HEK293 (cell line): ENCODE measurements at regions not wholly inside any gene's neighbourhood (a gene's known extent, or its start where the extent isn't known, plus 50 kb on each side); places are given as distances from the start of the nearest gene placed in this dataset.

Source experiments
- CTCF ChIA-PET: fragments of 350-600 bp; formaldehyde crosslinking; extraction: SDS; loops from one replicate; lab custom pipeline; 2021; ENCODE audit warnings: antibody characterized with exemption; lab: Yijun Ruan, JAX
- POLR2A ChIA-PET: fragments of 300-600 bp; formaldehyde crosslinking; extraction: SDS; loops from one replicate; lab custom pipeline; 2020; ENCODE audit warnings: antibody characterized with exemption, inconsistent platforms; lab: Yijun Ruan, JAX
- H3K27ac ChIP-seq: fragments of 200-500 bp; sonication (Bioruptor generic); 2 replicates; pipeline ENCODE4 v1.5.1; 2014; ENCODE audit warnings: low read depth, low read length, control low read depth, inconsistent platforms; ENCODE audit errors: extremely low read depth
- H3K36me3 ChIP-seq, 2 experiments: fragments of 200-500 bp in 1 of 2; sonication (Bioruptor generic) in 1 of 2; 1 replicate in 1 of 2; 2 replicates in 1 of 2; pipeline ENCODE4 v1.5.1; 2014 to 2017; ENCODE audit warnings: inconsistent platforms in 2 of 2, low read length in 2 of 2; ENCODE audit not compliant: control insufficient read depth in 2 of 2, insufficient read depth in 1 of 2
- H3K4me1 ChIP-seq: fragments of 200-500 bp; sonication (Bioruptor generic); 2 replicates; pipeline ENCODE4 v1.5.1; 2014; ENCODE audit warnings: mild to moderate bottlenecking, low read length, inconsistent platforms; ENCODE audit not compliant: control insufficient read depth, insufficient read depth
- H3K4me3 ChIP-seq: 2 replicates; pipeline ENCODE4 v1.5.1; 2011; ENCODE audit warnings: low read depth, mild to moderate bottlenecking, control low read depth, low read length, moderate library complexity
- H3K9me3 ChIP-seq: fragments of 200-500 bp; sonication (Bioruptor generic); 2 replicates; pipeline ENCODE4 v1.5.1; 2014; ENCODE audit warnings: low read depth, low read length, inconsistent platforms; ENCODE audit not compliant: control insufficient read depth, insufficient read depth
- KLF8 ChIP-seq: fragments of 450-650 bp; formaldehyde crosslinking; IDR thresholded peaks from 2 replicates; pipeline ENCODE4 v1.5.1; 2016; ENCODE audit warnings: missing biosample characterization, missing genetic modification characterization
- PBX3 ChIP-seq: sonication (generic); formaldehyde crosslinking; IDR thresholded peaks from 2 replicates; pipeline ENCODE4 v1.8.1; 2022; ENCODE audit warnings: mild to moderate bottlenecking, moderate library complexity, missing genetic modification reagents
- RBAK ChIP-seq: fragments of 450-650 bp; formaldehyde crosslinking; IDR thresholded peaks from 2 replicates; pipeline ENCODE4 v1.5.1; 2016; ENCODE audit warnings: missing biosample characterization, missing genetic modification characterization
- SETDB1 ChIP-seq: IDR thresholded peaks from one replicate; pipeline ENCODE4 v1.6.1; 2017; ENCODE audit warnings: mild to moderate bottlenecking, low read length, moderate library complexity, mixed read lengths; ENCODE audit not compliant: insufficient read length
- TRIM28 ChIP-seq: IDR thresholded peaks from 2 replicates; pipeline ENCODE4 v1.6.1; 2011; ENCODE audit warnings: low read length, control low read depth, borderline replicate concordance
- ZBTB1 ChIP-seq: fragments of 450-650 bp; formaldehyde crosslinking; IDR thresholded peaks from 2 replicates; pipeline ENCODE4 v1.5.1; 2016; ENCODE audit warnings: missing biosample characterization, missing genetic modification characterization
- ZBTB7A ChIP-seq: fragments of 450-650 bp; formaldehyde crosslinking; IDR thresholded peaks from 2 replicates; pipeline ENCODE4 v1.5.1; 2016; ENCODE audit warnings: low read depth, missing biosample characterization, missing genetic modification characterization
- ZNF280D ChIP-seq: fragments of 450-650 bp; formaldehyde crosslinking; IDR thresholded peaks from 2 replicates; pipeline ENCODE4 v1.5.1; 2016; ENCODE audit warnings: missing biosample characterization, missing genetic modification characterization
- ZNF302 ChIP-seq: fragments of 450-650 bp; formaldehyde crosslinking; IDR thresholded peaks from 2 replicates; pipeline ENCODE4 v1.5.1; 2016; ENCODE audit warnings: missing biosample characterization, missing genetic modification characterization, low read depth
- ZNF473 ChIP-seq: fragments of 450-650 bp; formaldehyde crosslinking; IDR thresholded peaks from 2 replicates; pipeline ENCODE4 v1.5.1; 2017; ENCODE audit warnings: missing biosample characterization, missing genetic modification characterization
- ZNF664 ChIP-seq: fragments of 450-650 bp; formaldehyde crosslinking; IDR thresholded peaks from 2 replicates; pipeline ENCODE4 v1.5.1; 2016; ENCODE audit warnings: missing biosample characterization, missing genetic modification characterization
- ZNF791 ChIP-seq: fragments of 450-650 bp; formaldehyde crosslinking; IDR thresholded peaks from 2 replicates; pipeline ENCODE4 v1.5.1; 2016; ENCODE audit warnings: missing biosample characterization, missing genetic modification characterization
- TF ChIP-seq, protein P1 (sequence below): fragments of 450-650 bp; IDR thresholded peaks from 2 replicates; pipeline ENCODE4 v1.5.1; 2018; ENCODE audit warnings: missing biosample characterization, missing genetic modification characterization
- TF ChIP-seq, protein P2 (sequence below): fragments of 450-650 bp; formaldehyde crosslinking; IDR thresholded peaks from 2 replicates; pipeline ENCODE4 v1.5.1; 2016; ENCODE audit warnings: missing biosample characterization, missing genetic modification characterization, borderline replicate concordance
- TF ChIP-seq, protein P3 (sequence below): fragments of 450-650 bp; formaldehyde crosslinking; IDR thresholded peaks from 2 replicates; pipeline ENCODE4 v1.5.1; 2016; ENCODE audit warnings: missing biosample characterization, missing genetic modification characterization

DNA sequence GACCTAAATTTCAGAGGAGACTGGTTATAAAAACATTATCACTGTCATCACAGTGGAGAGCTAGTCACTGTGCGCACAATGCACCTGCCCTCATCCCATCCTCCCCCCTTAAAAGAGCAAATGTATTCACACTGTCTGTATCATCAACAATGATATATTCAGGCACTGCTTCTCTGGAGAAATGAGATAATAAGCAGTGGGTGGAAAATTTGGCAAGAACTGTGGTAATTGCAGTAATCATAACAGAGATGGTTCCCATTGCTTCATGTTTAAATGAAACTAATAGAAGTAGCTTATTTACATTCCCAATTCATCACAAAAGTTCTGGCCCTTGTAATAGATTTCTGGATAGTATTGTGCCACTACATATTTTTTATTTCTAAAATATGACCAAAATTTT, 867.4 kb upstream of the ADGRL2 start (continued):
- TF ChIP-seq KLF8: no peak

DNA sequence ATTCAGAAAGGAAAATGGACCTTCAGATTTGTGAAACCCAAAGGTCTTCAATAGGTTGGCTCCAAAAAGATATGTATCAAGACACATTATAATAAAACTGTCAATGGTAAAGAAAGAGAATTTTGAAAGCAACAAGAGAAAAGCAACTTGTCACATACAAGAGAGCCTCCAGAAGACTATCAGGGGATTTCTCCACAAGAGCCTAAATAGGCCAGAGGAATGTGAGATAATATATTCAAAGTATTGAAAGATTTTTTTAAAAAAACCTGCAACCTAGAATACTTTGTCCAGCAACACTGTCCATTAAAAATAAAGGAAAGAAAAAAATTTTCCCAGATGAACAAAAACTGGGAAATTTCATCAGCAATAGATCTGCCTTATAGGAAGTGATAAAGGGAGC, 869.6 kb upstream of the ADGRL2 start:
- TF ChIP-seq SETDB1 (peak; percentile 97), ZNF791 (peak; percentile 92), RBAK (no peak), TRIM28 (peak; percentile 95), ZNF473 (tag by site-specific recombination) (no peak)
- TF ChIP-seq, all 188 proteins: peak for 3
- H3K4me3 ChIP-seq: no peak overlapping the region
- ChIA-PET CTCF (no interaction called here), POLR2A (no interaction called here)
- H3K9me3 ChIP-seq: no peaks in the 10 kb centered on the region
- no peaks in the 10 kb centered on the region for H3K36me3 ChIP-seq
- H3K4me1 ChIP-seq: no peaks in the 10 kb centered on the region
- no peak overlapping the region for H3K27ac ChIP-seq

DNA sequence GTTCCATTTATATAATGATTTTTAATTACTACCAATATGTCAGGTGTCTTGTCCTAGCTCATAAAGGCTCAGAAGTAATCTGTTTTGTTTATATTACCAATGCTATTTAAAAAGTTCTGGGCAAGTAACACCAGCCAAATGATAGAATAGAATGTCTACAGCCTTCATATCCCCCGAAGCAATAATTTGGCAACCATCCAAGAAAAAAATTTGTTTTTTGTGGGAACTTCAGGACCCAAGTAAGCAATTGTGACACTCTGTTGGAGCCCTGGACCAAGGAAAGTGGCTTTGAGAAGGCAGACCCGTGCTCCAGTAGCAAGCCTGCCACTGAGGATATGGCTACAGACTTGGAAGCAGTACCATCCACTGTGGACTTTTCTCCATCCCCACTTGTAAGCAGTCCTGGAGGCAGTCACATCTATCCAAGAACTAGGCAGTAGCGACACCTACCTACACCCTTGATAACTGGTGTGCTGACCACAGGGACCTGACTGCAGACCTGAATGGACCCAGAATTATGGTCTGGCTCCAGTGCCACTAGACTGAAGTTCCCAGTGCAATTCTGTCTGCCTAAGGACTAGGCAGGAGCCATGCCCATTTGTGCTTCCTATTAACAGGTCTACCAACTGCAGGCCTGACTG, 870.7 kb upstream of the ADGRL2 start:
- TF ChIP-seq, protein P1, sequence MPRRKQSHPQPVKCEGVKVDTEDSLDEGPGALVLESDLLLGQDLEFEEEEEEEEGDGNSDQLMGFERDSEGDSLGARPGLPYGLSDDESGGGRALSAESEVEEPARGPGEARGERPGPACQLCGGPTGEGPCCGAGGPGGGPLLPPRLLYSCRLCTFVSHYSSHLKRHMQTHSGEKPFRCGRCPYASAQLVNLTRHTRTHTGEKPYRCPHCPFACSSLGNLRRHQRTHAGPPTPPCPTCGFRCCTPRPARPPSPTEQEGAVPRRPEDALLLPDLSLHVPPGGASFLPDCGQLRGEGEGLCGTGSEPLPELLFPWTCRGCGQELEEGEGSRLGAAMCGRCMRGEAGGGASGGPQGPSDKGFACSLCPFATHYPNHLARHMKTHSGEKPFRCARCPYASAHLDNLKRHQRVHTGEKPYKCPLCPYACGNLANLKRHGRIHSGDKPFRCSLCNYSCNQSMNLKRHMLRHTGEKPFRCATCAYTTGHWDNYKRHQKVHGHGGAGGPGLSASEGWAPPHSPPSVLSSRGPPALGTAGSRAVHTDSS (tag by site-specific recombination): no peak
- TF ChIP-seq, protein P2, sequence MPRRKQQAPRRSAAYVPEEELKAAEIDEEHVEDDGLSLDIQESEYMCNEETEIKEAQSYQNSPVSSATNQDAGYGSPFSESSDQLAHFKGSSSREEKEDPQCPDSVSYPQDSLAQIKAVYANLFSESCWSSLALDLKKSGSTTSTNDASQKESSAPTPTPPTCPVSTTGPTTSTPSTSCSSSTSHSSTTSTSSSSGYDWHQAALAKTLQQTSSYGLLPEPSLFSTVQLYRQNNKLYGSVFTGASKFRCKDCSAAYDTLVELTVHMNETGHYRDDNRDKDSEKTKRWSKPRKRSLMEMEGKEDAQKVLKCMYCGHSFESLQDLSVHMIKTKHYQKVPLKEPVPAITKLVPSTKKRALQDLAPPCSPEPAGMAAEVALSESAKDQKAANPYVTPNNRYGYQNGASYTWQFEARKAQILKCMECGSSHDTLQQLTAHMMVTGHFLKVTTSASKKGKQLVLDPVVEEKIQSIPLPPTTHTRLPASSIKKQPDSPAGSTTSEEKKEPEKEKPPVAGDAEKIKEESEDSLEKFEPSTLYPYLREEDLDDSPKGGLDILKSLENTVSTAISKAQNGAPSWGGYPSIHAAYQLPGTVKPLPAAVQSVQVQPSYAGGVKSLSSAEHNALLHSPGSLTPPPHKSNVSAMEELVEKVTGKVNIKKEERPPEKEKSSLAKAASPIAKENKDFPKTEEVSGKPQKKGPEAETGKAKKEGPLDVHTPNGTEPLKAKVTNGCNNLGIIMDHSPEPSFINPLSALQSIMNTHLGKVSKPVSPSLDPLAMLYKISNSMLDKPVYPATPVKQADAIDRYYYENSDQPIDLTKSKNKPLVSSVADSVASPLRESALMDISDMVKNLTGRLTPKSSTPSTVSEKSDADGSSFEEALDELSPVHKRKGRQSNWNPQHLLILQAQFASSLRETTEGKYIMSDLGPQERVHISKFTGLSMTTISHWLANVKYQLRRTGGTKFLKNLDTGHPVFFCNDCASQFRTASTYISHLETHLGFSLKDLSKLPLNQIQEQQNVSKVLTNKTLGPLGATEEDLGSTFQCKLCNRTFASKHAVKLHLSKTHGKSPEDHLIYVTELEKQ (tag by site-specific recombination): no peak
- no peak for TF ChIP-seq ZNF664
- no peak for TF ChIP-seq PBX3 (CRISPR knock-in tag)
- TF ChIP-seq ZBTB7A (tag by site-specific recombination): no peak
- no peak for TF ChIP-seq ZBTB1
- no peak for TF ChIP-seq ZNF280D
- TF ChIP-seq, protein P3, sequence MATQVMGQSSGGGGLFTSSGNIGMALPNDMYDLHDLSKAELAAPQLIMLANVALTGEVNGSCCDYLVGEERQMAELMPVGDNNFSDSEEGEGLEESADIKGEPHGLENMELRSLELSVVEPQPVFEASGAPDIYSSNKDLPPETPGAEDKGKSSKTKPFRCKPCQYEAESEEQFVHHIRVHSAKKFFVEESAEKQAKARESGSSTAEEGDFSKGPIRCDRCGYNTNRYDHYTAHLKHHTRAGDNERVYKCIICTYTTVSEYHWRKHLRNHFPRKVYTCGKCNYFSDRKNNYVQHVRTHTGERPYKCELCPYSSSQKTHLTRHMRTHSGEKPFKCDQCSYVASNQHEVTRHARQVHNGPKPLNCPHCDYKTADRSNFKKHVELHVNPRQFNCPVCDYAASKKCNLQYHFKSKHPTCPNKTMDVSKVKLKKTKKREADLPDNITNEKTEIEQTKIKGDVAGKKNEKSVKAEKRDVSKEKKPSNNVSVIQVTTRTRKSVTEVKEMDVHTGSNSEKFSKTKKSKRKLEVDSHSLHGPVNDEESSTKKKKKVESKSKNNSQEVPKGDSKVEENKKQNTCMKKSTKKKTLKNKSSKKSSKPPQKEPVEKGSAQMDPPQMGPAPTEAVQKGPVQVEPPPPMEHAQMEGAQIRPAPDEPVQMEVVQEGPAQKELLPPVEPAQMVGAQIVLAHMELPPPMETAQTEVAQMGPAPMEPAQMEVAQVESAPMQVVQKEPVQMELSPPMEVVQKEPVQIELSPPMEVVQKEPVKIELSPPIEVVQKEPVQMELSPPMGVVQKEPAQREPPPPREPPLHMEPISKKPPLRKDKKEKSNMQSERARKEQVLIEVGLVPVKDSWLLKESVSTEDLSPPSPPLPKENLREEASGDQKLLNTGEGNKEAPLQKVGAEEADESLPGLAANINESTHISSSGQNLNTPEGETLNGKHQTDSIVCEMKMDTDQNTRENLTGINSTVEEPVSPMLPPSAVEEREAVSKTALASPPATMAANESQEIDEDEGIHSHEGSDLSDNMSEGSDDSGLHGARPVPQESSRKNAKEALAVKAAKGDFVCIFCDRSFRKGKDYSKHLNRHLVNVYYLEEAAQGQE (tag by site-specific recombination): no peak
- no peak for TF ChIP-seq ZNF302
- no peaks in the 10 kb centered on the region for H3K36me3 ChIP-seq
- no peaks in the 10 kb centered on the region for H3K9me3 ChIP-seq
- no peak overlapping the region for H3K4me3 ChIP-seq
- ChIA-PET CTCF (interaction anchor here (0.7 kb wide), 1 partner anchor 460 kb away, joined by 3 read pairs; no protein-coding TSS in a partner anchor), POLR2A (no interaction called here)
- no peak overlapping the region for H3K27ac ChIP-seq
- H3K4me1 ChIP-seq: no peaks in the 10 kb centered on the region
